ENCODE measurements at regions not wholly inside any gene's neighbourhood (a gene's known extent, or its start where the extent isn't known, plus 50 kb on each side); places are given as distances from the start of the nearest gene placed in this dataset.

- DNase-seq, result no peak
Measured at GRCh38 chr4:11623726-11624037, 195.0 kb upstream of the HS3ST1 start.

GRCh38 chr4:11622961-11623725 is 194.4 kb upstream of the HS3ST1 start:
- Histone ChIP-seq H3K27me3 (no peaks in the 10 kb centered on the region), H3K4me3 (no peak overlapping the region), H3K4me1 (no peaks in the 10 kb centered on the region), H3K9me3 (no peaks in the 10 kb centered on the region), H3K36me3 (no peaks in the 10 kb centered on the region), H3K27ac (no peak overlapping the region)
- ATAC-seq (no peak), DNase-seq (no peak)
- no peak for TF ChIP-seq CTCF (IDR thresholded peaks at IDR 0.05)
- intact Hi-C loops (cut with DNase I), result no loop called here

More at GRCh38 chr4:11623726-11624037, 195.0 kb upstream of the HS3ST1 start:
- no peak overlapping the region for H3K4me3 ChIP-seq
- no peak overlapping the region for H3K27ac ChIP-seq
- no peaks in the 10 kb centered on the region for H3K27me3 ChIP-seq
- peak; percentile 44 for TF ChIP-seq CTCF (IDR thresholded peaks at IDR 0.05)
- H3K36me3 ChIP-seq, result no peaks in the 10 kb centered on the region
- peak; percentile 77 for ATAC-seq
- intact Hi-C loops (cut with DNase I), result no loop called here
- no peaks in the 10 kb centered on the region for H3K9me3 ChIP-seq
- no peaks in the 10 kb centered on the region for H3K4me1 ChIP-seq

GRCh38 chr4:11620861-11621260 is 192.2 kb upstream of the HS3ST1 start:
- Histone ChIP-seq H3K36me3 (no peaks in the 10 kb centered on the region), H3K9me3 (no peaks in the 10 kb centered on the region), H3K27ac (no peak overlapping the region), H3K4me3 (no peak overlapping the region), H3K27me3 (no peaks in the 10 kb centered on the region), H3K4me1 (no peaks in the 10 kb centered on the region)
- ATAC-seq (no peak), DNase-seq (no peak)
- no peak for TF ChIP-seq CTCF (IDR thresholded peaks at IDR 0.05)
- intact Hi-C loops (cut with DNase I), result no loop called here

GRCh38 chr4:11618666-11619282 is 190.1 kb upstream of the HS3ST1 start:
- no peak for TF ChIP-seq CTCF (IDR thresholded peaks at IDR 0.05)
- no peaks in the 10 kb centered on the region for H3K4me1 ChIP-seq
- no peaks in the 10 kb centered on the region for H3K27me3 ChIP-seq
- no peak for DNase-seq
- intact Hi-C loops (cut with DNase I), result no loop called here
- H3K9me3 ChIP-seq, result no peaks in the 10 kb centered on the region
- no peaks in the 10 kb centered on the region for H3K36me3 ChIP-seq
- no peak overlapping the region for H3K4me3 ChIP-seq
- H3K27ac ChIP-seq, result no peak overlapping the region
- ATAC-seq, result peak; percentile 62

GRCh38 chr4:11616856-11617255 is 188.2 kb upstream of the HS3ST1 start:
- H3K27ac ChIP-seq, result no peak overlapping the region
- no peak overlapping the region for H3K4me3 ChIP-seq
- H3K9me3 ChIP-seq, result no peaks in the 10 kb centered on the region
- intact Hi-C loops (cut with DNase I), result no loop called here
- no peak for TF ChIP-seq CTCF (IDR thresholded peaks at IDR 0.05)
- no peaks in the 10 kb centered on the region for H3K36me3 ChIP-seq
- no peak for ATAC-seq
- H3K4me1 ChIP-seq, result no peaks in the 10 kb centered on the region
- H3K27me3 ChIP-seq, result no peaks in the 10 kb centered on the region
- no peak for DNase-seq

Measured in upper lobe of right lung (tissue), 1 donor.